GM03348 (cell line): ENCODE measurements at regions not wholly inside any gene's neighbourhood (a gene's known extent, or its start where the extent isn't known, plus 50 kb on each side); places are given as distances from the start of the nearest gene placed in this dataset.
"Not testable (repeated sequence)": the region's sequence is repeated elsewhere in the genome, so short reads cannot be mapped to it uniquely, and the experiment has no call there.

Source experiments
- DNase-seq: peaks from one replicate; pipeline ENCODE4 v3.0.0; 2012; ENCODE audit warnings: low spot score

DNA sequence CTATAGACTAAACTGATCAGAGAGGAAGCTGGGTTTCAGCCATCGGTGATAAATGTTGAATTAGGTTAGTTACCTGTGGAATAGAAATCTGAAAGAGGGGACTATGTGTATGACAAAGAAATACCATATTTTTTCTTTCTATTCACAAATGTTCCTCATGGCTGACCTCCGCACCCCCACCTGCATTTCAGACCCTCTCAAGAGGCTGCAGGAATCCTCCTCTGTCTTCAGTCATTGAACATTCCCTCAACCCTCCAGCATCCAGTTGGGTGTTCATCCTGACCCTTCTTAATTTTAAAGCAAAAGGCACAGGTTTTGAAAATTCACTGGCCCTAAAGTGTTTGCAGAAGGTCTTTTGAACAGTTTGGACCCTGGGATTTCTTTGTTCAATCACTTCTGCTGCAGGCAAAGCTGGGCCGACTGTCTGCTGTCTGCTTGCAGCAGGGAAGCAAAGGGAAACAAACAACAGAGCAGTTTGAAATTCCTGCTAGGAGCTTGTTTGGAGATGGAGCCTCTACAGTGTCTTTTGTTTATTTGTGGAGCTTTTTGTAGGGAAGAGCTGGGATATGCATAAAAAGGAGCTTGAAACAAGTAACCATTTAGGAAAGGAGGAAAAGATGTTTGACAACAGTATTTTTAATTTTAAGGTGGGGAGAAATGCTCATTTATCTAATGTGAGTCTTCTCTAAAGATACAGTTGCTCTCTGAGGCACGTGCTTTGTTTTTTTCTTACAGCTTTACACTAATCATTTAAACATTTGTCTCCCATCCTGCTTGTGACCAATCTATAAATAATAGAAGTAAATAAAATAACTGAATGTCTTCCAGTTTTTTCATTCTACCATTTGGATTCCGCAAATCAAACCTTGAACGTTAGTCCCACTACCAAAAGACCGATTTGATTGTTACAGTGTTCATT is 213.3 kb upstream of the MMADHC start:
- DNase-seq: no peak

- DNase-seq: peak; percentile 61
Measured at GRCh38 chr2:149799013-149799705, 211.6 kb upstream of the MMADHC start.

- no peak for DNase-seq
Measured at GRCh38 chr2:149797030-149797429, 209.5 kb upstream of the MMADHC start.

GRCh38 chr2:149789549-149789948 is 202.0 kb upstream of the MMADHC start:
- DNase-seq: no peak

DNA sequence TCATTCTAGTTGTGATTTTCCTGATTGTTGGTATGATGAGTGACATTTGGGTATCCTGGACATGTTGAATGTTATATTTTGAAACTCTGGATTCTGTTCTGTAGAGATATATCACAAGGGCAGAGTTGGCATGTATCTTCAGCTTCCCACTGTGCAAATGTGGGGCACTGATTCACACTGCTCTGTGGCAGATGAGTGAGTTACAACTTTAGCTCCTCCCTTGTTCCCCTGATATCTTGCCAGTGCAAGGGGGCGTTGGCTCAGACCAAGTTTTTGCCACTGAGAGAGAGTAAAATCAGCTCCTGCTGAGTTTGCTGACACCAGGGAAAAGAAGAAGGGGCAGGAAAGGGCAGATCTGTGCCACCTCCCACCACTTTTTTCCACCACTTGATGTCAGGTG is 199.6 kb upstream of the MMADHC start:
- DNase-seq: no peak

GRCh38 chr2:149783284-149783683 is 195.7 kb upstream of the MMADHC start:
- no peak for DNase-seq

- DNase-seq: no peak
Measured at GRCh38 chr2:149782572-149782971, 195.0 kb upstream of the MMADHC start.

DNA sequence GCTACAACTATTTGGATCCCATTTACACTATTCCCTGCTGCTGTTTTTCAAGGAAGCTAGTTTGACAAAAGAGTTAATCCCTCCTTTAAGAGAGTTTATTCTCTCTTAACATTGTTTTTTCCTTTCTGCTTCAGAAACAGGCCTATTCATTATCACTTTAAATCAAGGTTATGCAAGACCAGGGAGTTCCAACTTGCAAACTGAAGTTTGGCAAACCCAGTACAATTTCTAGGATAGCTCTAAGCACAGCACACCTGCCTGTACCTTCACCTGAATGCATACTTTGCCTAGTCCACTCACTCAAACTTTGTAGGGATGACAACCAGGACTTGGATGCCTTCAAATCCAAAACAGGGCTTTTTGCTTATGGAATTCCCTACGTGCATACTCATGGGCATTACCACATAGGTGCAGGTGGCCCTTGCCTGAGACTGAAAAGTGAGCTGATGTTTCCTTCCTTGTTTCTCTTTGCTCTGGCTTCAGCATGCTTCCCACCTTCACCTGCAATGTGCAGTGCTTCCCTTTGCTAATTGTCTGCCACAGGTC is 193.8 kb upstream of the MMADHC start:
- no peak for DNase-seq

- no peak for DNase-seq
Measured at GRCh38 chr2:149773006-149773405, 185.4 kb upstream of the MMADHC start.

DNA sequence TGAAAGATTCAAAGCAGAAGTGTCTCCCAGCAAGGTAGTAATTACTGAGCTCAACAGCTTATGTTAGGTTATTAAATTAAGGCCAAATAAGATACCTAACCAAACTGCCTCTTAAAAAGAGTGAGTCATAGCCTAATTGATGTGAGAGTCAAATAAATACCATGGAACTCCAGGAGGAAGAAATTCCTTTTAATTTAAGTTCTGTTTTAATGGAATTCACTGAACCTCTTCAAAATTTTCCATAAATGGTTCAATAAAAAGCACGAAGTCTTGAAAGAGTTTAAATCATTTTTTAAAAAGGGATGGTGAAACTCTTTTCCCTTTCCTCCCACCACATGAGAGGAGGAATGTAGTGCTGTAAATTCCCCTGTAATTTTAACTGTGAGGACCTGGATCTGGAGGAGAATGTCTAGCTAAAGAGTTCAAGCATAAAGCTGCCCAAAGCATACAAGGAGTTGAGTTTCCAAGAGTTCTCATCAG is 180.8 kb upstream of the MMADHC start:
- peak; percentile 35 for DNase-seq

DNA sequence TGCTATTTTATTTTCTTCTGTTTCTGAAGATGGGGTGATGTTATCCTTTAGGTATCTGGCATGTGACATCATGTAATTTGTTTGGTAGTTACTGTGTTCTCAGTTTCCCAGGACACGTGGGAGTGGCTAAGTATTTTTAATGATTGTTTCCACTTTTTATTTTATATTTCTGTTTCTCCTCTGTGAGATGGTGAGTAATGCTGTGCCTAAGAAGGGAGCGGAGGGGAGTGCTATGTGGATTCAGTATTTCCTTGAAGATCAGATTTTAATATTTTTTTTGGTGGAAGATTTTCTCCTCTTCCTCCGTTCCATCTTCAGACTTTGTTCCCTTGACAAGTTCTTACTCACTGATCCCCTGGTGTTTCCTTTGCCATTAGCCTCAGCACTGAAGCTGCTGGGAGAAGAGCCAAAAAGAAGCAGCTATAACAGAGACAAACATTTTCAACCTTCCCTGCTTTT is 180.0 kb upstream of the MMADHC start:
- peak; percentile 43 for DNase-seq

DNA sequence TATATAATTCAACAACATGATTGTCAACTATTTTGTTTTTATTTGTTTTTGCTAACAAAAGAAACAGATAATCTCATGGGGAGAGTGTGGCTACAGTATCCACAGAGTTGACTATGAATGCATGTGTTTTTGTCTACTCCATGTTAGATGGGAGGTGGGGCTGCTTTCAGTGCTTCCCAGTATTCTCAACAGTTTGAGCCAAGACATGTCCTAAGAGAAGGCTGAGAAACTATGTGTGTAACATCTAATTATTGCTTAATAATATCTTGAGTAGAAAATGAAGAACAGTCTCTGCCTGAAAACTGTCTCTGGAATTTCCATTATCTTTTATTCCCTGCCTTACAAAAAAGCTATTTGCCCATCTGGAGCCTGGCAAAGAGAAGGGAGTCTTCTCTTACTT is 178.8 kb upstream of the MMADHC start:
- peak; percentile 40 for DNase-seq

GRCh38 chr2:149765636-149766035 is 178.1 kb upstream of the MMADHC start:
- DNase-seq: no peak

DNA sequence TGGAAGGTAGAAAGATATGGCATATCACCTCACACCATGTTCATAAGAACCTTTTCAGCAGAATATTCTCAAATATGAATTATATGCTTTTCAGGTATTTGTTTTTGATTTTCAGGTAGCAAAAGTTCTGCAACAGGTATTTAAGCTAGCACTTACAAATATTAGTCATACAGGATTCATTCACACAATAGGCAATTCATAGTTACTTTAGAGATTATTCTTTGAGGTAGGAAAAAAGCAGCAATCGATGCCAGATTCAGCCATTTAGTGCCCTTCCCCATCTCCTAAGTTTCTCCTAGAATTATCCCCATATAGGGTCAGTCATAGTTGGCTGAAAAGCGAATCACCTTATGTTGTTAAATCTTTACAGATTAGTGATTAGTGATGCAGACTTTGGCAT is 177.4 kb upstream of the MMADHC start:
- DNase-seq: no peak

- no peak for DNase-seq
Measured at GRCh38 chr2:149763358-149763757, 175.8 kb upstream of the MMADHC start.

DNA sequence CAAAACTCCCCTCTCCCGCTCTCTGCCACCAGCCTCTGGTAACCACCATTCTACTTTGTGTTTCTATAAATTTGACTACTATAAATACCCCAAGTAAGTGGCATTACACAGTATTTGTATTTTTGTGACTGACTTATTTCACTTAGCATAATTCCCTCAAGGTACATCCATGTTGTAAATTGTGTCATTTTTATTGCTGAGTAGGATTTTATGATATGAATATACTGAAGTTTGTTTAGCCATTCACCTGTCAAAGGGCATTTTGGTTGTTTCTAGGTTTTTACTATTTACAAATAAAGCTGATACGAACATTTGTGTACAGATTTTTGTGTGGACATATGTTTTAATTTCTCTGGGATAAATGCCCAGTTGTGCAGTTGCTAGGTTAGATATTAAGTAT is 174.0 kb upstream of the MMADHC start:
- no peak for DNase-seq

GRCh38 chr2:149759382-149759781 is 171.8 kb upstream of the MMADHC start:
- DNase-seq: not testable (repeated sequence)

DNA sequence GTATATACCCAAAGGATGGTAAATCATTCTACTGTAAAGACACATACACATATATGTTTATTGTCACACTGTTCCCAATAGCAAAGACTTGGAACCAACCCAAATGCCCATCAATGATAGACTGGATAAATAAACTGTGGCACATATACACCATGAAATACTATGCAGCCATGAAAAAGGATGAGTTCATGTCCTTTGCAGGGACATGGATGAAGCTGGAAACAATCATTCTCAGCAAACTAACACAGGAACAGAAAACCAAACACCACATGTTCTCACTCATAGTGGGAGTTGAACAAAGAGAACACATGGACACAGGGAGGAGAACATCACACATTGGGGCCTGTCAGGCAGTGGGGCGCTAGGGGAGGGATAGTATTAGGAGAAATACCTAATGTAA is 167.1 kb upstream of the MMADHC start:
- DNase-seq: not testable (repeated sequence)

- DNase-seq: no peak
Measured at GRCh38 chr2:149747456-149747855, 159.9 kb upstream of the MMADHC start.

DNA sequence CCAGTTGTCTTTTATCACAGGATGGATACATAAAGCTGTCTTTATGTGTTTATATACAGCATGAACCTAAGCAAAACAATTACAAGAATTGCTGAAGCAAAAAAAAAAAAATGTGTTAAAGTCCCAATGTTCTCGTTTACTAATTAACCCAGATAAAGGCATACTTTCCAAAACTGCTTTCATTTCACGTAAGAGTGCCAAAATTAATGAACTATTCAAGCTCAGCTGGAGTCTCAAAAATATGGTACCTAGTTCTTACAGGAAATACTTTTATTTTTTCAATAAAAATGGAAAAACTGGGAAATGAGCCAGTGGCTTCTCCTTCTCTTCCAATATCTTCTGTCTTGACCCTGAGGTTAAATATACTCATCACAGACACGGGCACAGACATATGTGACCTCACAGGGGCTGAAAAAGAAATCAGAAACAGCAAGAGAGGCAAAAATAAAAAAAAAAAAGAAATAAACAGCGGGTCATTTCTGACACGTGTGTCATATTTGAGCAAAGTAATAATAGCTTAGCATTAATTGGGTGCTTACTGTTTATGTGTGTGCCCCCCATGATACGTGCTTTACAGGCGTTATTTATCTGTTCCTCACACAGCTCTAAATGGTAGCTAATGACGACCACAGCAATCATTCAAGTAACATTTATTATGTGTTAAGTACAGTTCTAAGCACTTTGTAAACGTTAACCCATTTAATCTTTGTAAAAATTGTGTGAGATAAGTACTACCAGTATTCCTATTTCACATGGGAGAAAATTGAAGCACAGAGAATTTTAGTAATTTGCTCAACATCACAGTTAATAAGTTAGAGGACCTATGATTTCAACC is 158.0 kb upstream of the MMADHC start:
- DNase-seq: no peak

DNA sequence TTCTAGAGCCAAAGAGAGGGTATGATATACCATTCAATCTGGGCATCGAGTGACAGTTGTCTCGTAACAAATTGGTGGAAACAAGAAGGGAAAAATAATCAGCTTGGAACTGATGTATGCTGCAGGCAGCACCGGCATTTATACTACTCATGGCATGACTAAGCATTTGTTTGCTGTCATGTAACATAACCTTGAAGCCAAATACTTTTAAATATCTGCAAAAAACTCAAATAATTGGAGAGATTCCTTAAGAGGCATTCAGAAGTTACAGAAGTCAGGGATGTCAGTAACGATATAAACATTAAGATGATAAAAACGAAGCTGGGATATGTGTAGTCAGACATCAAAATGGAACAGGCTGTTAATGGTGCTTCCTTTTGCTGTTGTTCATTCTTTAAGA is 157.3 kb upstream of the MMADHC start:
- DNase-seq: peak; percentile 29
